HUES6 (cell line): ENCODE measurements at regions not wholly inside any gene's neighbourhood (a gene's known extent, or its start where the extent isn't known, plus 50 kb on each side); places are given as distances from the start of the nearest gene placed in this dataset.
A peak's percentile ranks its signal among the peaks of the same experiment; 100 is the strongest.

Source experiments
- H3K27ac ChIP-seq: 2 replicates; pipeline ENCODE4 v1.7.0; 2013; ENCODE audit warnings: low read depth, mild to moderate bottlenecking, low read length, inconsistent platforms
- H3K27me3 ChIP-seq: 2 replicates; pipeline ENCODE4 v1.6.1; 2013; ENCODE audit warnings: low read length; ENCODE audit not compliant: control insufficient read depth, insufficient read depth
- H3K36me3 ChIP-seq: 2 replicates; pipeline ENCODE4 v1.6.1; 2013; ENCODE audit warnings: low read length; ENCODE audit not compliant: control insufficient read depth, insufficient read depth
- H3K4me1 ChIP-seq: 2 replicates; pipeline ENCODE4 v1.6.1; 2013; ENCODE audit warnings: low read length; ENCODE audit not compliant: control insufficient read depth, insufficient read depth
- H3K4me3 ChIP-seq: 2 replicates; pipeline ENCODE4 v1.5.1; 2013; ENCODE audit warnings: low read depth, low read length
- H3K9ac ChIP-seq: one replicate; pipeline ENCODE4 v1.6.1; 2013; ENCODE audit warnings: mild to moderate bottlenecking, low read length
- H3K9me3 ChIP-seq: 2 replicates; pipeline ENCODE4 v1.6.1; 2013; ENCODE audit warnings: low read depth, low read length; ENCODE audit not compliant: control insufficient read depth, insufficient read depth

DNA sequence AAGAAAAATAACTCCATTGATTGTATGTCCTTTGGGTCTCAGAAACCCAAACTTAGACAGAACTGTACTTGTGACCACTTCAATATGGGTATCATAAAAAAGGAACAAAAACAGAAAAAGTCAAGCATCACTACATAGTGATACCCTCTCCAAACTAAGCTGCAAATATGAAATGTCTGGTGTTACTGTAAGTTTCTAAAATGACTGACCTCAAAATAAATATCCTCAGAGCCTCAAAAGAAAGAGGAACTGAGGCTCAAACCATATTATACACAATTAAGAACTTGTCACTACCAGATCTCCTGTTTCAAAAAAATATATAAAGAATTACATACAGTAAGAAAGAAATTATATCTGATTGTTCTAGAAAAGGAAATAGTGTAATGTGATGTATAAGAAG lies 787.9 kb upstream of the KLHL1 start:
- Histone ChIP-seq H3K36me3 (no peaks in the 10 kb centered on the region), H3K9ac (no peak overlapping the region)

DNA sequence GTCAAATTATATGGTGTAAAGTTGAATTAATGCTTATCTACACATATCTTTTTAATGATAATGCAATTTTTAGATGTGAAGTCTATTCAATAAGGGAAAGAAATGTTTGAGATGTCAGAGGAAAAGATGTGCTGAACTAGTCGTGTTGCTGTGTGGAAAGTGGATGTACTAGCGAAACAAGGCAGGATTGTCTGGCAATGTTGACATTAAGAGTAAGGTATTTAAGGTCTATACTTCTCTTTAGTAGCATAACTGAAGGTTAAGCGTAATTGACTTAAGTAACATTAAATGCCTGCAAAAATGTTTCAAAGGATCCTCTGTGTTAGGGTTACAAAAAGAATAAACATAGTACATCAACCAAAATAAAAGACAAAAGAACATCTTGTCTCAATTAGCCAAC lies 787.3 kb upstream of the KLHL1 start:
- H3K9ac ChIP-seq = no peak overlapping the region
- H3K36me3 ChIP-seq = no peaks in the 10 kb centered on the region
- peaks cover 10% of the 10 kb centered on the region; the same call in 1 of the 2 replicates for H3K4me1 ChIP-seq
- no peak overlapping the region for H3K4me3 ChIP-seq
- H3K27ac ChIP-seq = no peak overlapping the region
- no peaks in the 10 kb centered on the region for H3K27me3 ChIP-seq
- H3K9me3 ChIP-seq = no peaks in the 10 kb centered on the region

More for the DNA sequence above, 787.9 kb upstream of the KLHL1 start:
- Histone ChIP-seq H3K4me3 (no peak overlapping the region), H3K4me1 (peaks cover 10% of the 10 kb centered on the region; the same call in 1 of the 2 replicates), H3K27me3 (no peaks in the 10 kb centered on the region), H3K9me3 (no peaks in the 10 kb centered on the region), H3K27ac (no peak overlapping the region)

DNA sequence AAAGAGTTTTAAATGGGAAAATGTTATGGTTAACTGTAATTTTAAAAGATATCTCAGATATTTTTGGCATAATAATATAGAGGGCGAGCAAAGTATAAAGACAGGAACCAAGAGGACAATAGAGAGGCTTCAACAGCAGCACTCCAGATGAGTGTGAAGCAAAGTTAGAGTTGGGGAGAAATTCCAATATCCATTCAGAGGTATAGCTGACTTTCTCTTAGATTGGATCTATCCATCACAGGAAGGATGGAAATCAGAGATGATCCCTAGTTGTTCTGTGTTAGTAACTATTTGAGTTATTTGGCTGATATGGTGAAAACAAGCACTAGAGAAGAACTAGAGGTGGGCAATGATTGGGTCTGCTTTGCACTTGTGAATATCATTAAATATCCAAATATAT lies 786.0 kb upstream of the KLHL1 start:
- Histone ChIP-seq H3K27me3 (no peaks in the 10 kb centered on the region), H3K9ac (no peak overlapping the region), H3K27ac (peak overlapping the region; percentile 34; the same call in 1 of the 2 replicates), H3K36me3 (no peaks in the 10 kb centered on the region), H3K9me3 (no peaks in the 10 kb centered on the region), H3K4me3 (no peak overlapping the region; the same call in 1 of the 2 replicates), H3K4me1 (peaks cover 10% of the 10 kb centered on the region; the same call in 1 of the 2 replicates)

DNA sequence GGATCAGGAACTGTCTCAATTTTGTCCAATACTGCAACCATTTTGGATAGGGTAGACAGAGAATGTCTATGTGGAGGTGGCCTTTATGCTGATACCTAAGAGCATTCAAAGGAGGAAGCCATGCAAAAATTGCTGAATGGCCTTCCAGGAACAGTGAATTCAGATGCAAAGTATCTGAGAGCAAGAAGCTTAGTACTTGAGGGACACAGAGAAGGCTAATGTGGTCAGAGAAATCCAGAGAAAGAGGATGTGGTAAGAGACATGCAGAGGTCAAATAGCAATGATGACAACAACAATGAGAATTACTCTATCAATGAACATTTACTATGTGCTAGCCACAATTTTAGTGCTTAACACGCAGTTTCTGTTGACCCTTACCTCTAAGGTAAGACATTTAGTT lies 785.6 kb upstream of the KLHL1 start:
- no peaks in the 10 kb centered on the region for H3K36me3 ChIP-seq
- H3K27ac ChIP-seq = peak overlapping the region; percentile 34; the same call in 1 of the 2 replicates
- H3K9ac ChIP-seq = no peak overlapping the region
- H3K9me3 ChIP-seq = no peaks in the 10 kb centered on the region
- no peaks in the 10 kb centered on the region for H3K27me3 ChIP-seq
- no peak overlapping the region; the same call in 1 of the 2 replicates for H3K4me3 ChIP-seq
- H3K4me1 ChIP-seq = peaks cover 10% of the 10 kb centered on the region; the same call in 1 of the 2 replicates

DNA sequence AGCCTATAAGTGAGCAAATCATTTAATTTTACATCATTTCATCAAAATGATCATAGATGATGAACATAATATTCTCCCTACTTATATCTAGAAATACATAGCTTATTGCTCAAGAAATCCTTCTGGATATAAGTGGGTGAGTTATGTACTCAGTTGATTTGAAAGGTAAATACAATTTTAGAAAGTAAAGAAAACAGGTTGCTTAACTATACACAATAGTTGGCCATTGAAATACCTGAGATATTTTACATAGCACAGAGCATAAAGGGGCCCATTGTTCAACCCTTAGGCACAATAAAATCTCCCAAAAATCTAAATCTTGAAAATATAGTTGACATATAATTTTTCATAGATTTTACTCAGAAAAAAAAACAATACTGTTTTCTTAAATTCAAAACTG lies 782.0 kb upstream of the KLHL1 start:
- no peak overlapping the region for H3K27ac ChIP-seq
- H3K36me3 ChIP-seq = no peaks in the 10 kb centered on the region
- H3K4me3 ChIP-seq = no peak overlapping the region
- H3K27me3 ChIP-seq = no peaks in the 10 kb centered on the region
- peaks cover 4% of the 10 kb centered on the region; the same call in 1 of the 2 replicates for H3K9me3 ChIP-seq
- H3K9ac ChIP-seq = no peak overlapping the region
- peaks cover 10% of the 10 kb centered on the region; the same call in 1 of the 2 replicates for H3K4me1 ChIP-seq

DNA sequence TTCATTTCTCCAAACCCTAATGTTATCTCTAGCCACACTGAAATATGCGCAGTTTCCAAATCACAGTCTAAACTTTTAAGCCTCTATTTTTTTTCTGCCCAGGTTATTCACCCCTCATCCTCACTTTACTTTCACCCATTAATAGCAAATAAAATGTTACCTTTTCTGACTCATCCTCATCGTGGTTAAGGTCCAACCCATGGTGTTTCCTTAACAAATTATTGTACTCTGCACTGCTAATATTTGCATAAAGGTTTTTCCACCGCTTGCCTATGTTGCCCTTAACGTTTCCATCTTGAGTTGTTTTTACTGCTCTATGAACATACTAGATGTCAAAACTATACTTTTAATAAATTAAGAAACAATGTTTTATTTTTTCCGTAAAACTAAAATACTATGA lies 780.9 kb upstream of the KLHL1 start:
- Histone ChIP-seq H3K4me1 (peaks cover 6% of the 10 kb centered on the region; the same call in 1 of the 2 replicates), H3K27ac (no peak overlapping the region), H3K27me3 (no peaks in the 10 kb centered on the region), H3K9me3 (peaks cover 9% of the 10 kb centered on the region), H3K9ac (no peak overlapping the region), H3K36me3 (no peaks in the 10 kb centered on the region), H3K4me3 (no peak overlapping the region)

DNA sequence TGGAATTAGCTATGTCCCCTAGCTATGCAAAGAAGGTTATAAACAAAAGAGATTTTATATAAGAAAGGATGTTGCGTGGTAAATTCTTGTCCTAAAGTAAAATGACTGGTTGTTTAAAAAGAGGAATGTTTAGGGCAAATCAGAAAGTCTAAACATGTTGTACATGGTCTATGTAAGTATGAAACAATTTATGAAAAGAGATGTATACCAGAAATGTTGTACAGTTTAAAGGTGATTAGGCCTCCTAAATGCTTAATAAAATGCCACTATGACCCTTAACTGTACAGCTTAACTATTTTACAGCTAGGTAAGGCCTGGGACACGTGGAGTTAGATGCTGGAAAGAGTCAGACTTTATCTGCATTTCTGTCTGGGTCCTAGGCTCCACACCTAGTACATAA lies 775.9 kb upstream of the KLHL1 start:
- Histone ChIP-seq H3K4me3 (no peak overlapping the region), H3K4me1 (no peaks in the 10 kb centered on the region), H3K9ac (no peak overlapping the region), H3K9me3 (peaks cover 9% of the 10 kb centered on the region), H3K27me3 (no peaks in the 10 kb centered on the region), H3K36me3 (no peaks in the 10 kb centered on the region), H3K27ac (no peak overlapping the region)

DNA sequence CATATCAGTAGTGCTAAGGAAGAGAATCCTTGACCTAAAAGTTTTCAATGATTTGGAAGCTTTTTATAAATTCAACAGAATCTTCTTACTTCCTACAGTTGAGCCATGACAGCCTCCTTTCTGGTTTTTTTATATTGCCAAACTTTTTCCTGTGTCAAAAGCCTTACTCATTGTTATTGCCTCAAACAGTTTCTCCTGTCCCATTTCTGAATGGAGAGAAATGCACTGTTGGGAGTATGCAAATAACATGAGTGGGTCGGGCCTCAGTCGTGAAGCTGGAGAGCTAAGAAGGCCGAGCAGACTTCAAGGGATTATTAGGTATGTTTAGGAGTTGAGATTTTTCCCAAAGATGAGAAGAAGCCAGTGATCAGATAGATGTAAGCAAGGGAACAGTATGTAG lies 766.4 kb upstream of the KLHL1 start:
- H3K9me3 ChIP-seq = no peaks in the 10 kb centered on the region; the same call in 1 of the 2 replicates
- no peak overlapping the region for H3K9ac ChIP-seq
- no peaks in the 10 kb centered on the region for H3K4me1 ChIP-seq
- no peaks in the 10 kb centered on the region for H3K27me3 ChIP-seq
- no peak overlapping the region for H3K27ac ChIP-seq
- H3K4me3 ChIP-seq = no peak overlapping the region
- no peaks in the 10 kb centered on the region for H3K36me3 ChIP-seq

DNA sequence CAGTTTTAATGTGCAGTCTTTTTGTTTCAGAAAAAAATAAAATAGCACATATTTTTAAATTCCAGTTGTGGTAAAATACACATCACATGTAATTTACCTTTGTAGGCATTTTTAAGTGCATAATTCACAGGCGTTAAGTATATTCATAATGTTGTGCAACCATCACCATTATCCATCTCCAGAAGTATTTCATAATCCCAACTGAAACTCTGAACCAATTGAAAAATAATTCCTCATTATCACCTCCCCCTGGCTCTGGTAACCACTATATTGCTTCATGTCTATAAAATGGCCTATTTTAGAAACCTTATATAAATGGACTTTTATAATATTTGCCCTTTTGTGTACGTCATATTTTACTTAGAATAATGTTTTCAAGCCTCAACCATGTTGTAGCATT lies 756.5 kb upstream of the KLHL1 start:
- Histone ChIP-seq H3K9me3 (peaks cover 7% of the 10 kb centered on the region; the same call in 1 of the 2 replicates), H3K4me1 (no peaks in the 10 kb centered on the region), H3K27ac (no peak overlapping the region), H3K4me3 (no peak overlapping the region), H3K36me3 (no peaks in the 10 kb centered on the region), H3K9ac (no peak overlapping the region), H3K27me3 (no peaks in the 10 kb centered on the region)

DNA sequence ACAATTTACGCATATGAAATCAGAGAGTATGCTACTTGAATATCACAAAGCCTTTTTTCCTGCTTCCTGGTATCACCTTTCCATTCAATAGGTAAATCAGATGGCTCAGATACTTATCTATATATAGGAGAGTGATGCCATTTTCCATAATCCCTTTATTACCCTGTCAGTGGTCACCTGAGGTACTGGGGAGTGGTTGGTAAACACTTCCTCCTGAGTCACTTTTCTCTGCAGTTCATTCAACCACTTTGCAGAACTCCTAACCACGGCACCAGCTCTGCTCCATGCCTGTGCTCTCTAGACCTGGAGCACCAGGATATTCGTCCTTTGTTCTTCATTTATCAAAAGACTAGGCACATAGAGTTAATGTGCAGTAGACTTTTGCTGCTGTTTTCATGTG lies 748.5 kb upstream of the KLHL1 start:
- H3K4me3 ChIP-seq = no peak overlapping the region
- no peaks in the 10 kb centered on the region for H3K4me1 ChIP-seq
- no peak overlapping the region for H3K27ac ChIP-seq
- H3K27me3 ChIP-seq = no peaks in the 10 kb centered on the region
- H3K36me3 ChIP-seq = no peaks in the 10 kb centered on the region
- peaks cover 7% of the 10 kb centered on the region; the same call in 1 of the 2 replicates for H3K9me3 ChIP-seq
- no peak overlapping the region for H3K9ac ChIP-seq

DNA sequence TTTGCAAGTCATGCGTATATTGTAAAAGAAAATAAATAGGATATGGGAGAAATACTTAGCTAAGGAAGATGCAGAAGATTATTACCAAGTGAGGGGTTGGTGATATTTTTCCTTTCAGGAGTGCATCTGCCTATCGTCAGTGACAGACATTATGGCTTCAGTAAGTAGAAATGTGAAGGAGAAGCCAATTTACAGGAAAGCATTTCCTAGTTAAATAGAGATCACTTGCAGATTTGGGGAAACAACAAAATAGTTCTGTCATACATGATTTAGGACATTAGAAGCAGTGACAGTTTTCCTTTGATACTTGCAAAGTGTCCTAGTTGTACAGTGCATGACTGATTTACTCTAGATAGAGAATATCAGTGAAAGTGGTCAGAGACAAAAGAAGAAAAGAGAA lies 747.8 kb upstream of the KLHL1 start:
- Histone ChIP-seq H3K36me3 (no peaks in the 10 kb centered on the region), H3K4me1 (no peaks in the 10 kb centered on the region), H3K27me3 (no peaks in the 10 kb centered on the region), H3K4me3 (no peak overlapping the region), H3K9me3 (peaks cover 7% of the 10 kb centered on the region; the same call in 1 of the 2 replicates), H3K9ac (no peak overlapping the region), H3K27ac (no peak overlapping the region)

DNA sequence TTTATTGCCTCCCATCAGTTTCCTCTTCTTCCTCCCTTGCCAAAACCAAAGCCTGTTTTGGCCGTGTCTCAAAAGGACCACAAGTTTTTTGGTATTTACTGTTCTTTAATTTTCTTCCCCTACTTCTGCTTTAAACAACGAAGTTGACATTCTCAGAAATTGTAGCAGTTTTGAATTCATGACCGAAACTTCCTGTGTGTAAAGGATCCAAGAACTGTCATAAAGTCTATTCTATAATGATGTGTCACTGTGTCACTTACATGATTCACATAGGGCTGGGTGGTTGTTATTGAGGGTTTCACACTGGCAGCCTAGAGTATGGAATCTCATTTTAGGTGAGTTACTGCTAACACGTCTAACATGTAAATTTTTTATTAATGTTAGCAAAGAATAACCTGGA lies 741.0 kb upstream of the KLHL1 start:
- H3K4me1 ChIP-seq = no peaks in the 10 kb centered on the region
- no peak overlapping the region for H3K27ac ChIP-seq
- no peak overlapping the region for H3K9ac ChIP-seq
- H3K4me3 ChIP-seq = no peak overlapping the region
- no peaks in the 10 kb centered on the region for H3K9me3 ChIP-seq
- H3K27me3 ChIP-seq = no peaks in the 10 kb centered on the region
- no peaks in the 10 kb centered on the region for H3K36me3 ChIP-seq
